Mesenchymal stem cell (in vitro differentiated cells and primary cell): ENCODE measurements at regions not wholly inside any gene's neighbourhood (a gene's known extent, or its start where the extent isn't known, plus 50 kb on each side); places are given as distances from the start of the nearest gene placed in this dataset.

Experiments used
- DNase-seq: peaks from one replicate; pipeline ENCODE4 v3.0.0-alpha.2; 2013
- H2AFZ ChIP-seq: one replicate; pipeline ENCODE4 v1.6.1; 2013; ENCODE audit warnings: low read depth, mild to moderate bottlenecking, control low read depth, inconsistent platforms, low read length, moderate library complexity
- H2AK5ac ChIP-seq: 2 replicates; pipeline ENCODE4 v1.6.1; 2013; ENCODE audit warnings: low read length, moderate library complexity, mild to moderate bottlenecking, inconsistent platforms; ENCODE audit not compliant: severe bottlenecking
- H2BK120ac ChIP-seq: one replicate; pipeline ENCODE4 v1.6.1; 2013; ENCODE audit warnings: low read depth, mild to moderate bottlenecking, inconsistent platforms, low read length, moderate library complexity
- H2BK12ac ChIP-seq, 2 experiments: one replicate each; pipeline ENCODE4 v1.6.1; 2013; ENCODE audit warnings: inconsistent platforms in 2 of 2, low read length in 2 of 2, mild to moderate bottlenecking in 2 of 2, moderate library complexity in 2 of 2, control low read depth in 1 of 2
- H2BK15ac ChIP-seq: one replicate; pipeline ENCODE4 v1.6.1; 2013; ENCODE audit warnings: mild to moderate bottlenecking, low read depth, inconsistent platforms; ENCODE audit not compliant: poor library complexity, severe bottlenecking
- H2BK5ac ChIP-seq: 2 replicates; pipeline ENCODE4 v1.6.1; 2013; ENCODE audit warnings: low read depth, mild to moderate bottlenecking, low read length, control low read depth, inconsistent platforms; ENCODE audit not compliant: poor library complexity, severe bottlenecking
- H3K14ac ChIP-seq, 2 experiments: one replicate each; pipeline ENCODE4 v1.6.1; 2013; ENCODE audit warnings: inconsistent platforms in 2 of 2, low read length in 2 of 2, control low read depth in 1 of 2, mild to moderate bottlenecking in 1 of 2, moderate library complexity in 1 of 2
- H3K18ac ChIP-seq, 2 experiments: one replicate each; pipeline ENCODE4 v1.6.1; 2013; ENCODE audit warnings: inconsistent platforms in 2 of 2, low read length in 2 of 2, control low read depth in 1 of 2, low read depth in 1 of 2, mild to moderate bottlenecking in 1 of 2
- H3K23ac ChIP-seq, 2 experiments: one replicate each; pipeline ENCODE4 v1.6.1; 2013; ENCODE audit warnings: inconsistent platforms in 2 of 2, low read length in 2 of 2, mild to moderate bottlenecking in 2 of 2, moderate library complexity in 2 of 2, control low read depth in 1 of 2
- H3K27ac ChIP-seq: 2 replicates; pipeline ENCODE4 v1.5.1; 2013; ENCODE audit warnings: mild to moderate bottlenecking, moderate library complexity, low read length, control low read depth, inconsistent platforms; ENCODE audit not compliant: poor library complexity, severe bottlenecking
- H3K27me3 ChIP-seq, 2 experiments: 2 replicates each; pipeline versions ENCODE4 v1.6.1 to v1.7.0; 2013; ENCODE audit warnings: low read length in 2 of 2, mild to moderate bottlenecking in 2 of 2, moderate library complexity in 2 of 2, control low read depth in 1 of 2, inconsistent platforms in 1 of 2; ENCODE audit not compliant: control insufficient read depth in 1 of 2, insufficient read depth in 1 of 2
- H3K36me3 ChIP-seq, 2 experiments: 2 replicates each; pipeline versions ENCODE4 v1.6.1 to v1.7.0; 2013; ENCODE audit warnings: low read length in 2 of 2, control low read depth in 1 of 2, inconsistent platforms in 1 of 2, low read depth in 1 of 2, mild to moderate bottlenecking in 1 of 2; ENCODE audit not compliant: insufficient read depth in 2 of 2, control insufficient read depth in 1 of 2
- H3K4ac ChIP-seq, 2 experiments: one replicate each; pipeline ENCODE4 v1.6.1; 2013; ENCODE audit warnings: inconsistent platforms in 2 of 2, low read length in 2 of 2, mild to moderate bottlenecking in 2 of 2, moderate library complexity in 2 of 2, control low read depth in 1 of 2, low read depth in 1 of 2
- H3K4me1 ChIP-seq: 2 replicates; pipeline ENCODE4 v1.6.1; 2013; ENCODE audit warnings: low read depth, low read length, control low read depth; ENCODE audit not compliant: control insufficient read depth, insufficient read depth
- H3K4me2 ChIP-seq: 2 replicates; pipeline ENCODE4 v1.6.1; 2013; ENCODE audit warnings: low read length, mild to moderate bottlenecking, inconsistent platforms; ENCODE audit not compliant: poor library complexity, severe bottlenecking
- H3K4me3 ChIP-seq, 2 experiments: 2 replicates each; pipeline versions ENCODE4 v1.5.1 to v1.7.0; 2013; ENCODE audit warnings: low read length in 2 of 2, mild to moderate bottlenecking in 2 of 2, control low read depth in 1 of 2, low read depth in 1 of 2; ENCODE audit not compliant: insufficient read depth in 1 of 2
- H3K79me1 ChIP-seq: replicated peaks from 2 replicates; pipeline ENCODE4 v1.6.1; 2013; ENCODE audit warnings: mild to moderate bottlenecking, control low read depth, low read length, inconsistent platforms; ENCODE audit not compliant: poor library complexity, severe bottlenecking
- H3K9ac ChIP-seq: 2 replicates; pipeline ENCODE4 v1.7.0; 2013; ENCODE audit warnings: mild to moderate bottlenecking, low read length, moderate library complexity
- H3K9me3 ChIP-seq: 2 replicates; pipeline ENCODE4 v1.7.0; 2013; ENCODE audit warnings: mild to moderate bottlenecking, low read length; ENCODE audit not compliant: control insufficient read depth
- H4K8ac ChIP-seq: one replicate; pipeline ENCODE4 v1.6.1; 2013; ENCODE audit warnings: inconsistent platforms, mild to moderate bottlenecking, low read length, moderate library complexity
- H4K91ac ChIP-seq: one replicate; pipeline ENCODE4 v1.6.1; 2013; ENCODE audit warnings: mild to moderate bottlenecking, low read length, inconsistent platforms
- WGBS: methylation state at CpG from one replicate; pipeline ENCODE4 v1.1.7; 2013; ENCODE audit warnings: mixed read lengths; 5-methylcytosine and 5-hydroxymethylcytosine counted together

DNA sequence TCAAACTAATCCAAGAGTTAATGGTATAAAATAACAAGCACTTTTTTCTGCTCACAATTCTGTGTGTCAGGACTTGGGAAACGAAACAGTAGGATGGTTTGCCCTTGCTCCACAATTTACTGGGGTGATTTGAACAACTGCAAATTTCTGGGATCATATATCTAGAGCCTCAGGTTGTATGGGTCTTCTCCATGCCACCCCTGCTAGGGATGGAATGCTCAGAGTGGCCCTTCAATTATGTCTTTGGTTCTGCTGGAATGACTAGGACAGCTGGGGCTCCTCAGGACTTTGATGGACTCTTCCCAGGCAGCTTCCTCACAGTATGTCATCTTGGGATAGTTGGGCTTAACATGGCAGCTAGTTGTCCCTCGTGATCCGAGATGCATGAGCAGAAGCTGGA is 223.0 kb upstream of the ANO5 start:
- Histone ChIP-seq H3K23ac (no peak overlapping the region), H3K79me1 (no peaks in the 10 kb centered on the region), H3K27ac (no peak overlapping the region), H2AFZ (no peak overlapping the region), H2BK5ac (no peak overlapping the region), H4K91ac (no peak overlapping the region), H3K14ac (no peak overlapping the region), H2BK15ac (no peak overlapping the region), H3K9ac (no peak overlapping the region), H3K18ac (no peak overlapping the region), H3K36me3 (no peaks in the 10 kb centered on the region), H4K8ac (no peak overlapping the region), H3K4ac (no peak overlapping the region), H2AK5ac (no peak overlapping the region), H3K4me3 (no peak overlapping the region), H3K4me2 (no peak overlapping the region), H3K27me3 (no peaks in the 10 kb centered on the region), H2BK12ac (no peak overlapping the region), H3K9me3 (no peaks in the 10 kb centered on the region), H3K4me1 (no peaks in the 10 kb centered on the region), H2BK120ac (no peak overlapping the region)
- DNase-seq = no peak
- WGBS = 63% methylated on average over 3 of the region's 3 CpGs

DNA sequence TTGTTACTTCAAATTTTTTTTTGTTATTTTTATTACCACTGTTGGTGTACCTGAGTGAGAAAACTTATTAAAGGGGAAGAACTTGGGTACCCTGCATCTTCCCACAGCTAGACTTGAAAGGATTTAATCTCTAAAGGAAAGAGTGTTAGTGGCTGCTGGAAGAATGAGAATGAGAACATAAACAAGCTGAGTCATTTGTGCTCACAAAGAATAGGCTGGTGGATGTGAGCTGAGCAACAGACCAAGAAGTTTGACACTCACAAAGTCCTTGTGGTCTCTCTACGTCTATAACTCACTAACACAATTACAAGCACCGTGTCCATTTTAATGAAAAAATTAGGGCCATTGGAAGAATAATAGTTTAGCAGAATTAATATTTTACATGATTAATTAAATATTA is 217.6 kb upstream of the ANO5 start:
- WGBS = no CpG with 5 or more reads among the region's 2 CpGs
- Histone ChIP-seq H3K27me3 (no peaks in the 10 kb centered on the region), H2BK15ac (no peak overlapping the region)

DNA sequence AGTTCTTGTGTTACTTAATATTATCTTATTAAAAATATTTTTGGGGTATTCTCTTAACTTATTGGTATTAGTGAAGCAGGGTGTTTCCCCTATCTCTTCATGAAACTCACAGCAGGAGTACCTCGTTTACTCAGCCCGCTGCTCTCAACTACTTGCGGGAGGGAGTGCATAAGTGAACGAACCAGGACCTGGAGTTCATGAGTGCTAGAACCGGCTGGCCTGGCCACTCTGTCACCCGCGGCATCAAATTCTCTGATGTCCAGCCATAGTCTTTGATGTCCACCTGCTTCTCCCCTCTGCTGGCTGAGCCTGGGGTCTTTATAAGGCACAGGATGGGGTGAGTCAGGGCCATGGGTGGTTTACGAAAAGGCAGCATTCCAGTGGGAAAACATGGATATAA is 216.7 kb upstream of the ANO5 start:
- no peak overlapping the region for H3K4me3 ChIP-seq
- 66% methylated on average over 8 of the region's 8 CpGs for WGBS
- no peak overlapping the region for H3K23ac ChIP-seq
- no peak overlapping the region for H2AFZ ChIP-seq
- H3K79me1 ChIP-seq = no peaks in the 10 kb centered on the region
- no peaks in the 10 kb centered on the region for H3K36me3 ChIP-seq
- H3K14ac ChIP-seq = no peak overlapping the region
- no peak overlapping the region for H2BK15ac ChIP-seq
- no peak overlapping the region for H3K18ac ChIP-seq
- no peak overlapping the region for H3K27ac ChIP-seq
- no peak overlapping the region for H3K4me2 ChIP-seq
- DNase-seq = no peak
- no peaks in the 10 kb centered on the region for H3K9me3 ChIP-seq
- no peaks in the 10 kb centered on the region for H3K4me1 ChIP-seq
- no peak overlapping the region for H4K8ac ChIP-seq
- H2AK5ac ChIP-seq = no peak overlapping the region
- no peak overlapping the region for H3K9ac ChIP-seq
- no peak overlapping the region for H2BK5ac ChIP-seq
- no peak overlapping the region for H3K4ac ChIP-seq
- H3K27me3 ChIP-seq = no peaks in the 10 kb centered on the region
- H2BK12ac ChIP-seq = no peak overlapping the region
- H2BK120ac ChIP-seq = no peak overlapping the region
- no peak overlapping the region for H4K91ac ChIP-seq

More for the DNA sequence above, 217.6 kb upstream of the ANO5 start:
- DNase-seq = no peak
- Histone ChIP-seq H3K4me3 (no peak overlapping the region), H3K36me3 (no peaks in the 10 kb centered on the region), H3K4ac (no peak overlapping the region), H3K14ac (no peak overlapping the region), H3K23ac (no peak overlapping the region), H2AK5ac (no peak overlapping the region), H2BK5ac (no peak overlapping the region), H3K18ac (no peak overlapping the region), H4K8ac (no peak overlapping the region), H3K9ac (no peak overlapping the region), H3K27ac (no peak overlapping the region), H3K4me2 (no peak overlapping the region), H4K91ac (no peak overlapping the region), H2AFZ (no peak overlapping the region), H3K4me1 (no peaks in the 10 kb centered on the region), H2BK12ac (no peak overlapping the region), H3K79me1 (no peaks in the 10 kb centered on the region), H2BK120ac (no peak overlapping the region), H3K9me3 (no peaks in the 10 kb centered on the region)

DNA sequence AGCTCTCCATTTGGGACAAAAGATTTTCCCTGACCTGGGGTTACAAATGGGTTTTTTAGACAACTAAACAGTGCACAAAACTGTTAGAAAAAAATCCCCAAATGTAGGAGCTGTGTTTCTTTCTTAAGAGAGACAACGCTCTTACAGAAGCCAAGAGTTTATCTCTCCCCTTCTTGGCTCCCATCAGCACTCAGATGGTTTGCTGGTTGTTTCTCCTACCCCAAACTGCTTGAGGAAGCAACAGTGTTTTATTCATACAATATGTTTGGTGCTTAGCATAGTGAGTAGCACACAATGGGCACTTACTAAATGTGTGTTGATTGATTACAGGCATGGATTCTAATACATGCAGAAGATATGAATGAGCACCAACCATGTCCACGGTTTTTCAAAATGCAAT is 209.5 kb upstream of the ANO5 start:
- H2BK5ac ChIP-seq = no peak overlapping the region
- H3K27me3 ChIP-seq = no peaks in the 10 kb centered on the region
- no peak overlapping the region for H2BK12ac ChIP-seq
- H3K9me3 ChIP-seq = no peaks in the 10 kb centered on the region
- no peak overlapping the region for H3K27ac ChIP-seq
- H2BK15ac ChIP-seq = no peak overlapping the region
- WGBS = 71% methylated on average over 1 of the region's 2 CpGs
- H3K14ac ChIP-seq = no peak overlapping the region
- H2BK120ac ChIP-seq = no peak overlapping the region
- H3K4me2 ChIP-seq = no peak overlapping the region
- H4K91ac ChIP-seq = no peak overlapping the region
- H3K23ac ChIP-seq = no peak overlapping the region
- no peak overlapping the region for H4K8ac ChIP-seq
- no peak overlapping the region for H3K4ac ChIP-seq
- no peak overlapping the region for H3K18ac ChIP-seq
- H3K4me3 ChIP-seq = no peak overlapping the region
- no peak overlapping the region for H2AK5ac ChIP-seq
- DNase-seq = no peak
- no peak overlapping the region for H3K9ac ChIP-seq
- H2AFZ ChIP-seq = no peak overlapping the region
- no peaks in the 10 kb centered on the region for H3K79me1 ChIP-seq
- no peaks in the 10 kb centered on the region for H3K4me1 ChIP-seq
- no peaks in the 10 kb centered on the region for H3K36me3 ChIP-seq
